ENCODE measurements at regions not wholly inside any gene's neighbourhood (a gene's known extent, or its start where the extent isn't known, plus 50 kb on each side); places are given as distances from the start of the nearest gene placed in this dataset.

DNA sequence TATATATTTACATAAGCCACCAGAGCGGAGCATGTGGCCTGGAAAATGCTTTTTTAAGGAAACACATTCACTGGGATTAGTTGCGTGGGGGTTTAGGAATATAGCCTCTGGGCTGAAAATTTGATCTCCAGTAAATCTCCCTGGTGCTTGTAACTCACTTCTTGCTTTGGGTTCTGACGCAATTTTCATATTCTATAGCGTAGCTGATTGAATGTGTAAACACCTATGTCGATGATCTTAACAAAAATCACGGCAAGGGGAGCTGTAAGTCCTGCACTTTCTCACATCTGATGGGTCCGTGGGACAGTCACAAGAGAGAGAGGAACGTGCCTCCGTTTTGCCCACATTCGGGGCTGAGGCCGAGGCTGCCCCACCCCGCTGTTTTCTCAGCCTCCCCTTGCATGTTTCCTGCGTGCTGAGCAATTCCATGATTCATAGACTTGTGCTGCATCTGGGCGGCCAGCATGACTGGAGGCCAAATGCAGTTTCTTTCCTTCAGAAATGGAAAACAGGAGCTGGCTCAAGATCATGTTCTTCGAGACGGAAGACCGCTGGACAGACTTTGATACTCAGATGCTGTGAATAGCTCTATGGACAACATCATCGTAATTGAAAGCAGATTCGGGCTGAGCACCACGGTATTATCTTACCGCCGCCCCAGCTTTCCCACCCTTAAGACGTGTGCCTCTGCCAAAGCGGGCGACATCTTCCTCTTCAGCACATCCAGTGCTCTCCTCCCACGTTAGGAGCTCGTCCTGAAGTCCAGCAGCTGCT lies 109.2 kb downstream of the TMEM18 start:
- TF ChIP-seq, protein P1, sequence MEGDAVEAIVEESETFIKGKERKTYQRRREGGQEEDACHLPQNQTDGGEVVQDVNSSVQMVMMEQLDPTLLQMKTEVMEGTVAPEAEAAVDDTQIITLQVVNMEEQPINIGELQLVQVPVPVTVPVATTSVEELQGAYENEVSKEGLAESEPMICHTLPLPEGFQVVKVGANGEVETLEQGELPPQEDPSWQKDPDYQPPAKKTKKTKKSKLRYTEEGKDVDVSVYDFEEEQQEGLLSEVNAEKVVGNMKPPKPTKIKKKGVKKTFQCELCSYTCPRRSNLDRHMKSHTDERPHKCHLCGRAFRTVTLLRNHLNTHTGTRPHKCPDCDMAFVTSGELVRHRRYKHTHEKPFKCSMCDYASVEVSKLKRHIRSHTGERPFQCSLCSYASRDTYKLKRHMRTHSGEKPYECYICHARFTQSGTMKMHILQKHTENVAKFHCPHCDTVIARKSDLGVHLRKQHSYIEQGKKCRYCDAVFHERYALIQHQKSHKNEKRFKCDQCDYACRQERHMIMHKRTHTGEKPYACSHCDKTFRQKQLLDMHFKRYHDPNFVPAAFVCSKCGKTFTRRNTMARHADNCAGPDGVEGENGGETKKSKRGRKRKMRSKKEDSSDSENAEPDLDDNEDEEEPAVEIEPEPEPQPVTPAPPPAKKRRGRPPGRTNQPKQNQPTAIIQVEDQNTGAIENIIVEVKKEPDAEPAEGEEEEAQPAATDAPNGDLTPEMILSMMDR (IDR thresholded peaks at IDR 0.05): no peak
- no peak for TF ChIP-seq POLR2A (IDR thresholded peaks at IDR 0.05)
